HFFc6 (cell line): ENCODE measurements at regions not wholly inside any gene's neighbourhood (a gene's known extent, or its start where the extent isn't known, plus 50 kb on each side); places are given as distances from the start of the nearest gene placed in this dataset.

Experiments
- DNase-seq: peaks from one replicate; pipeline ENCODE4 v3.0.0-alpha.2; 2018
- H3K27ac Mint-ChIP-seq: 2 replicates; pipeline ENCODE4 v1.8.0; 2020; ENCODE audit warnings: mild to moderate bottlenecking, mixed read lengths
- H3K27me3 Mint-ChIP-seq: 2 replicates; pipeline ENCODE4 v1.8.0; 2021; ENCODE audit warnings: mild to moderate bottlenecking, moderate library complexity, mixed read lengths; ENCODE audit not compliant: insufficient read depth
- H3K36me3 Mint-ChIP-seq: 2 replicates; pipeline ENCODE4 v1.8.0; 2021; ENCODE audit warnings: low read depth, mixed read lengths
- H3K4me1 Mint-ChIP-seq: 2 replicates; pipeline ENCODE4 v1.8.0; 2020; ENCODE audit warnings: low read depth, mixed read lengths
- H3K4me3 Mint-ChIP-seq: 2 replicates; pipeline ENCODE4 v1.8.0; 2020; ENCODE audit warnings: mild to moderate bottlenecking, moderate library complexity, mixed read lengths
- H3K9me3 Mint-ChIP-seq: 2 replicates; pipeline ENCODE4 v1.8.0; 2020; ENCODE audit warnings: mild to moderate bottlenecking, mixed read lengths
- CTCF ChIP-seq: fragments of 200-600 bp; sonication (generic); IDR thresholded peaks from 2 replicates; pipeline ENCODE4 v1.5.0; 2021; ENCODE audit warnings: antibody characterized with exemption, mild to moderate bottlenecking

- DNase-seq, result no peak
- Mint-ChIP-seq H3K9me3 (no peaks in the 10 kb centered on the region), H3K27me3 (peaks cover 28% of the 10 kb centered on the region), H3K4me1 (peaks cover 8% of the 10 kb centered on the region), H3K27ac (no peak overlapping the region), H3K36me3 (peaks cover 14% of the 10 kb centered on the region), H3K4me3 (no peak overlapping the region)
- no peak for TF ChIP-seq CTCF
Measured at GRCh38 chr17:77498091-77498741, 357.4 kb downstream of the SEC14L1 start.

GRCh38 chr17:77498791-77499698, 358.3 kb downstream of the SEC14L1 start:
- H3K4me1 Mint-ChIP-seq, result peaks cover 8% of the 10 kb centered on the region
- H3K27me3 Mint-ChIP-seq, result peaks cover 34% of the 10 kb centered on the region
- no peaks in the 10 kb centered on the region for H3K9me3 Mint-ChIP-seq
- DNase-seq, result no peak
- peak overlapping the region; percentile 32; the same call in 1 of the 2 replicates for H3K4me3 Mint-ChIP-seq
- TF ChIP-seq CTCF, result no peak
- peaks cover 10% of the 10 kb centered on the region for H3K36me3 Mint-ChIP-seq
- no peak overlapping the region for H3K27ac Mint-ChIP-seq

- Mint-ChIP-seq H3K36me3 (peaks cover 10% of the 10 kb centered on the region), H3K4me3 (no peak overlapping the region), H3K9me3 (no peaks in the 10 kb centered on the region), H3K27ac (no peak overlapping the region), H3K27me3 (peaks cover 33% of the 10 kb centered on the region), H3K4me1 (peaks cover 4% of the 10 kb centered on the region)
- TF ChIP-seq CTCF, result no peak
- no peak for DNase-seq
Measured at GRCh38 chr17:77499699-77500435, 359.1 kb downstream of the SEC14L1 start.

GRCh38 chr17:77501101-77501566, 360.4 kb downstream of the SEC14L1 start:
- peak overlapping the region; percentile 26; the same call in 1 of the 2 replicates for H3K27ac Mint-ChIP-seq
- H3K4me1 Mint-ChIP-seq, result no peaks in the 10 kb centered on the region
- TF ChIP-seq CTCF, result peak; percentile 88
- H3K9me3 Mint-ChIP-seq, result no peaks in the 10 kb centered on the region
- H3K36me3 Mint-ChIP-seq, result peaks cover 10% of the 10 kb centered on the region
- DNase-seq, result no peak
- H3K27me3 Mint-ChIP-seq, result peaks cover 31% of the 10 kb centered on the region
- no peak overlapping the region for H3K4me3 Mint-ChIP-seq
